ENCODE measurements at regions not wholly inside any gene's neighbourhood (a gene's known extent, or its start where the extent isn't known, plus 50 kb on each side); places are given as distances from the start of the nearest gene placed in this dataset.
A peak's percentile ranks its signal among the peaks of the same experiment; 100 is the strongest.
"Not testable (repeated sequence)": the region's sequence is repeated elsewhere in the genome, so short reads cannot be mapped to it uniquely, and the experiment has no call there.

GRCh38 chr2:159880729-159881128 lies 82.7 kb upstream of the CD302 start:
- no peak for DNase-seq

- DNase-seq = peak in 1 of 2 experiments; percentile 51
These were observed 81.1 kb upstream of the CD302 start for GRCh38 chr2:159879051-159879604.

- no peak for DNase-seq
These were observed 77.1 kb upstream of the CD302 start for GRCh38 chr2:159875083-159875482.

GRCh38 chr2:159873258-159873657 lies 75.2 kb upstream of the CD302 start:
- DNase-seq = no peak

- DNase-seq = no peak
These were observed 74.3 kb upstream of the CD302 start for GRCh38 chr2:159872353-159872752.

- DNase-seq = not testable (repeated sequence)
These were observed 70.7 kb upstream of the CD302 start for GRCh38 chr2:159868598-159869159.

GRCh38 chr2:159867567-159868361 lies 69.8 kb upstream of the CD302 start:
- DNase-seq = no peak

GRCh38 chr2:159863526-159864160 lies 65.6 kb upstream of the CD302 start:
- no peak for DNase-seq

GRCh38 chr2:159860581-159861310 lies 62.7 kb upstream of the CD302 start:
- DNase-seq = no peak

GRCh38 chr2:159859583-159859982 lies 61.6 kb upstream of the CD302 start:
- DNase-seq = no peak

GRCh38 chr2:159856760-159857159 lies 58.8 kb upstream of the CD302 start:
- no peak for DNase-seq

GRCh38 chr2:159855557-159856061 lies 57.6 kb upstream of the CD302 start:
- DNase-seq = no peak

- no peak for DNase-seq
These were observed 57.1 kb upstream of the CD302 start for GRCh38 chr2:159855143-159855542.

GRCh38 chr2:159854481-159854880 lies 56.5 kb upstream of the CD302 start:
- no peak for DNase-seq

- DNase-seq = no peak
These were observed 55.1 kb upstream of the CD302 start for GRCh38 chr2:159853101-159853500.

GRCh38 chr2:159851941-159852340 lies 53.9 kb upstream of the CD302 start:
- DNase-seq = no peak

- DNase-seq = no peak
These were observed 52.8 kb upstream of the CD302 start for GRCh38 chr2:159850789-159851188.

GRCh38 chr2:159849160-159849813 lies 51.3 kb upstream of the CD302 start:
- DNase-seq = no peak
